HL-60 (cell line): ENCODE measurements at regions not wholly inside any gene's neighbourhood (a gene's known extent, or its start where the extent isn't known, plus 50 kb on each side); places are given as distances from the start of the nearest gene placed in this dataset.

Source experiments
- POLR2AphosphoS5 ChIP-seq: IDR thresholded peaks from 2 replicates; pipeline ENCODE4 v1.6.1; 2012; ENCODE audit warnings: low read depth
- TF ChIP-seq, protein P1 (sequence below): IDR thresholded peaks from one replicate; pipeline ENCODE4 v1.5.1; 2011; ENCODE audit warnings: low read length, control low read depth, inconsistent platforms; ENCODE audit not compliant: insufficient read depth
- TF ChIP-seq, protein P2 (sequence below): IDR thresholded peaks from 2 replicates; pipeline ENCODE4 v1.6.1; 2012; ENCODE audit warnings: low read depth; ENCODE audit not compliant: insufficient replicate concordance

DNA sequence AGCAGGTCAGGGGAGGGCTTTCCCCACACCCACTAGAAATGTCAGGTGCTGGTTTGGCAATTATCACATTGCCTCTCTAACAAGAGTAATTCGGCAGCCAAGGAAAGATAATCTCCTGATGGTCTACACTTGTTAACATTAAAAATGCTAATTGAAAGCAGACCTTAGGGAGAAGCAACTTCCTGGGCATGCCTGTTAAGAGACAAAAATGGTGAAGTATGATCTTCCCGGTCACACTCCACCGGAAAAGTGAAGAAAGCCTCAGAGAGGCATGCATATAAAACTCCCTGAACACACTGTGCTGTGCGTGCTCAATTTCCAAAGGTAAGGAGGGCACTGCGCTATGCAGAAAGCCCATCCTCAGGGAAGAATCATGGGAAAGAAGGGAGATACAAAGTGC lies 244.3 kb downstream of the FAM170A start:
- TF ChIP-seq, protein P1, sequence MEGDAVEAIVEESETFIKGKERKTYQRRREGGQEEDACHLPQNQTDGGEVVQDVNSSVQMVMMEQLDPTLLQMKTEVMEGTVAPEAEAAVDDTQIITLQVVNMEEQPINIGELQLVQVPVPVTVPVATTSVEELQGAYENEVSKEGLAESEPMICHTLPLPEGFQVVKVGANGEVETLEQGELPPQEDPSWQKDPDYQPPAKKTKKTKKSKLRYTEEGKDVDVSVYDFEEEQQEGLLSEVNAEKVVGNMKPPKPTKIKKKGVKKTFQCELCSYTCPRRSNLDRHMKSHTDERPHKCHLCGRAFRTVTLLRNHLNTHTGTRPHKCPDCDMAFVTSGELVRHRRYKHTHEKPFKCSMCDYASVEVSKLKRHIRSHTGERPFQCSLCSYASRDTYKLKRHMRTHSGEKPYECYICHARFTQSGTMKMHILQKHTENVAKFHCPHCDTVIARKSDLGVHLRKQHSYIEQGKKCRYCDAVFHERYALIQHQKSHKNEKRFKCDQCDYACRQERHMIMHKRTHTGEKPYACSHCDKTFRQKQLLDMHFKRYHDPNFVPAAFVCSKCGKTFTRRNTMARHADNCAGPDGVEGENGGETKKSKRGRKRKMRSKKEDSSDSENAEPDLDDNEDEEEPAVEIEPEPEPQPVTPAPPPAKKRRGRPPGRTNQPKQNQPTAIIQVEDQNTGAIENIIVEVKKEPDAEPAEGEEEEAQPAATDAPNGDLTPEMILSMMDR = no peak
- TF ChIP-seq, protein P2, sequence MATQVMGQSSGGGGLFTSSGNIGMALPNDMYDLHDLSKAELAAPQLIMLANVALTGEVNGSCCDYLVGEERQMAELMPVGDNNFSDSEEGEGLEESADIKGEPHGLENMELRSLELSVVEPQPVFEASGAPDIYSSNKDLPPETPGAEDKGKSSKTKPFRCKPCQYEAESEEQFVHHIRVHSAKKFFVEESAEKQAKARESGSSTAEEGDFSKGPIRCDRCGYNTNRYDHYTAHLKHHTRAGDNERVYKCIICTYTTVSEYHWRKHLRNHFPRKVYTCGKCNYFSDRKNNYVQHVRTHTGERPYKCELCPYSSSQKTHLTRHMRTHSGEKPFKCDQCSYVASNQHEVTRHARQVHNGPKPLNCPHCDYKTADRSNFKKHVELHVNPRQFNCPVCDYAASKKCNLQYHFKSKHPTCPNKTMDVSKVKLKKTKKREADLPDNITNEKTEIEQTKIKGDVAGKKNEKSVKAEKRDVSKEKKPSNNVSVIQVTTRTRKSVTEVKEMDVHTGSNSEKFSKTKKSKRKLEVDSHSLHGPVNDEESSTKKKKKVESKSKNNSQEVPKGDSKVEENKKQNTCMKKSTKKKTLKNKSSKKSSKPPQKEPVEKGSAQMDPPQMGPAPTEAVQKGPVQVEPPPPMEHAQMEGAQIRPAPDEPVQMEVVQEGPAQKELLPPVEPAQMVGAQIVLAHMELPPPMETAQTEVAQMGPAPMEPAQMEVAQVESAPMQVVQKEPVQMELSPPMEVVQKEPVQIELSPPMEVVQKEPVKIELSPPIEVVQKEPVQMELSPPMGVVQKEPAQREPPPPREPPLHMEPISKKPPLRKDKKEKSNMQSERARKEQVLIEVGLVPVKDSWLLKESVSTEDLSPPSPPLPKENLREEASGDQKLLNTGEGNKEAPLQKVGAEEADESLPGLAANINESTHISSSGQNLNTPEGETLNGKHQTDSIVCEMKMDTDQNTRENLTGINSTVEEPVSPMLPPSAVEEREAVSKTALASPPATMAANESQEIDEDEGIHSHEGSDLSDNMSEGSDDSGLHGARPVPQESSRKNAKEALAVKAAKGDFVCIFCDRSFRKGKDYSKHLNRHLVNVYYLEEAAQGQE = no peak
- no peak for TF ChIP-seq POLR2AphosphoS5
